Lower leg skin (tissue), 3 donors: ENCODE measurements at regions not wholly inside any gene's neighbourhood (a gene's known extent, or its start where the extent isn't known, plus 50 kb on each side); places are given as distances from the start of the nearest gene placed in this dataset.

Experiments used
- CTCF ChIP-seq, 3 donors: fragments of 450-650 bp; IDR thresholded peaks; one replicate each; pipeline ENCODE4 v1.5.1; 2016; ENCODE audit warnings: antibody characterized with exemption in 3 of 3, mild to moderate bottlenecking in 3 of 3, moderate library complexity in 2 of 3
- POLR2A ChIP-seq, 2 donors: fragments of 450-650 bp; IDR thresholded peaks; one replicate each; pipeline ENCODE4 v1.6.1; 2016 to 2017; ENCODE audit warnings: antibody characterized with exemption in 2 of 2, mild to moderate bottlenecking in 1 of 2, moderate library complexity in 1 of 2

- TF ChIP-seq CTCF (IDR thresholded peaks at IDR 0.05) (no peak), POLR2A (IDR thresholded peaks at IDR 0.05) (no peak)
Observed at GRCh38 chr1:116189481-116189880, 78.3 kb downstream of the MAB21L3 start.
